ENCODE measurements at regions not wholly inside any gene's neighbourhood (a gene's known extent, or its start where the extent isn't known, plus 50 kb on each side); places are given as distances from the start of the nearest gene placed in this dataset.

GRCh38 chr2:188193230-188193629, 98.4 kb upstream of the GULP1 start:
- ATAC-seq (no peak), DNase-seq (ENCODE audit: low spot score) (no peak)

- ATAC-seq, result no peak
- DNase-seq (ENCODE audit: low spot score), result no peak
Observed at GRCh38 chr2:188196343-188197008, 95.2 kb upstream of the GULP1 start.

- ATAC-seq, result no peak
- DNase-seq (ENCODE audit: low spot score), result no peak
Observed at GRCh38 chr2:188199716-188200128, 92.0 kb upstream of the GULP1 start.

GRCh38 chr2:188201639-188202038, 90.0 kb upstream of the GULP1 start:
- no peak for DNase-seq (ENCODE audit: low spot score)
- ATAC-seq, result no peak

- DNase-seq (ENCODE audit: low spot score), result no peak
- ATAC-seq, result no peak
Observed at GRCh38 chr2:188202777-188203176, 88.9 kb upstream of the GULP1 start.

GRCh38 chr2:188203776-188204175, 87.9 kb upstream of the GULP1 start:
- DNase-seq (ENCODE audit: low spot score) (no peak), ATAC-seq (no peak)

- DNase-seq (ENCODE audit: low spot score), result no peak
- ATAC-seq, result no peak
Observed at GRCh38 chr2:188204824-188205223, 86.8 kb upstream of the GULP1 start.

GRCh38 chr2:188207554-188207953, 84.1 kb upstream of the GULP1 start:
- ATAC-seq, result no peak
- no peak for DNase-seq (ENCODE audit: low spot score)

GRCh38 chr2:188209218-188209617, 82.5 kb upstream of the GULP1 start:
- no peak for DNase-seq (ENCODE audit: low spot score)
- no peak for ATAC-seq

- DNase-seq (ENCODE audit: low spot score), result no peak
- no peak for ATAC-seq
Observed at GRCh38 chr2:188217264-188217663, 74.4 kb upstream of the GULP1 start.

GRCh38 chr2:188219541-188219940, 72.1 kb upstream of the GULP1 start:
- ATAC-seq (no peak), DNase-seq (ENCODE audit: low spot score) (no peak)

- ATAC-seq, result no peak
- DNase-seq (ENCODE audit: low spot score), result no peak
Observed at GRCh38 chr2:188220535-188220934, 71.1 kb upstream of the GULP1 start.

- DNase-seq (ENCODE audit: low spot score) (no peak), ATAC-seq (no peak)
Observed at GRCh38 chr2:188227713-188228112, 64.0 kb upstream of the GULP1 start.

GRCh38 chr2:188235364-188235763, 56.3 kb upstream of the GULP1 start:
- ATAC-seq (no peak), DNase-seq (ENCODE audit: low spot score) (no peak)

GRCh38 chr2:188238386-188238785, 53.3 kb upstream of the GULP1 start:
- DNase-seq (ENCODE audit: low spot score) (no peak), ATAC-seq (no peak)
